Spleen (tissue), 11 donors: ENCODE measurements at regions not wholly inside any gene's neighbourhood (a gene's known extent, or its start where the extent isn't known, plus 50 kb on each side); places are given as distances from the start of the nearest gene placed in this dataset.
A peak's percentile ranks its signal among the peaks of the same experiment; 100 is the strongest.

ENCODE experiments used
- DNase-seq: peaks from one replicate; pipeline ENCODE4 v3.0.0-alpha.2; 2020
- H3K27ac ChIP-seq, 8 donors: fragments of 200-600 bp; sonication (generic) in 7 of 8; 1 replicate in 4 of 8; 2 replicates in 4 of 8; pipeline versions ENCODE4 v1.5.0 to v1.8.0; 2016 to 2021; ENCODE audit warnings: inconsistent platforms in 4 of 8, mild to moderate bottlenecking in 4 of 8, moderate library complexity in 1 of 8
- H3K27me3 ChIP-seq, 7 donors: fragments of 200-600 bp; sonication (generic) in 6 of 7; replicated peaks in 1 of 7; 1 replicate in 4 of 7; 2 replicates in 3 of 7; pipeline versions ENCODE4 v1.5.0 to v1.8.0; 2016 to 2021; ENCODE audit warnings: inconsistent platforms in 3 of 7, mild to moderate bottlenecking in 1 of 7
- H3K36me3 ChIP-seq, 6 donors: fragments of 200-600 bp; sonication (generic) in 5 of 6; 1 replicate in 4 of 6; 2 replicates in 2 of 6; pipeline versions ENCODE4 v1.5.0 to v1.8.0; 2016 to 2021; ENCODE audit warnings: inconsistent platforms in 2 of 6
- H3K4me1 ChIP-seq, 6 donors: fragments of 200-600 bp; sonication (generic) in 5 of 6; 1 replicate in 3 of 6; 2 replicates in 3 of 6; pipeline versions ENCODE4 v1.5.0 to v1.8.0; 2016 to 2021; ENCODE audit warnings: inconsistent platforms in 3 of 6
- H3K4me3 ChIP-seq, 8 donors: fragments of 200-600 bp; sonication (generic) in 7 of 8; 1 replicate in 4 of 8; 2 replicates in 4 of 8; pipeline versions ENCODE4 v1.5.0 to v1.8.0; 2016 to 2021; ENCODE audit warnings: inconsistent platforms in 4 of 8, mild to moderate bottlenecking in 4 of 8, moderate library complexity in 2 of 8
- H3K9me3 ChIP-seq, 8 donors: fragments of 200-600 bp; sonication (generic) in 7 of 8; 1 replicate in 4 of 8; 2 replicates in 4 of 8; pipeline versions ENCODE4 v1.5.0 to v1.8.0; 2016 to 2021; ENCODE audit warnings: inconsistent platforms in 4 of 8
- CTCF ChIP-seq, 11 experiments: fragments of 200-600 bp in 7 of 11; fragments of 450-650 bp in 4 of 11; sonication (generic) in 4 of 11; IDR thresholded peaks in 8 of 11; conservative IDR thresholded peaks in 3 of 11; 1 replicate in 7 of 11; 2 replicates in 4 of 11; pipeline versions ENCODE4 v1.4.0 to v1.8.0; 2016 to 2021; ENCODE audit warnings: antibody characterized with exemption in 11 of 11, inconsistent platforms in 4 of 11, mild to moderate bottlenecking in 1 of 11
- POLR2A ChIP-seq, 3 donors: fragments of 450-650 bp; IDR thresholded peaks; one replicate each; pipeline ENCODE4 v1.5.1; 2017; ENCODE audit warnings: antibody characterized with exemption in 3 of 3, mild to moderate bottlenecking in 1 of 3
- POLR2AphosphoS5 ChIP-seq, 3 donors: sonication (generic); formaldehyde crosslinking; IDR thresholded peaks; one replicate each; pipeline ENCODE4 v1.5.1; 2017; ENCODE audit warnings: antibody characterized with exemption in 3 of 3
- WGBS, 5 donors: extraction: QIAGEN DNeasy Blood & Tissue Kit in 3 of 5; methylation state at CpG; one replicate each; pipeline versions ENCODE4 v1.1.5 to v1.1.7; 2013 to 2018; 5-methylcytosine and 5-hydroxymethylcytosine counted together
- intact Hi-C: fragments of 100-400 bp; cut with DNase I; formaldehyde crosslinking; loops from one replicate; pipeline ENCODE4 v1.15.0; 2023; ENCODE audit warnings: low total_unique reads
- donor health status: healthy with polysubstance abuse.
- donor health status: DM: no; HTN: no; CAD: no; lungs with moderate emphysema.
- donor health status: DM: no; HTN: no; CAD: no.
- donor health status: Bipolar disorder and iron deficiency.
- donor health status: healthy.
- donor health status: DM: no; HTN: no; CAD: no.
- donor health status: DM: yes; HTN: yes; CAD: no.

GRCh38 chr2:236654496-236654895 lies 84.9 kb downstream of the ACKR3 start:
- peaks cover 0 to 36% (median 0%) of the 10 kb centered on the region in 7 donors for H3K27me3 ChIP-seq
- H3K4me1 ChIP-seq = no peaks in the 10 kb centered on the region
- WGBS, 5 donors = 53 to 75% (median 73%) methylated on average over 4 to 6 of the region's 6 CpGs
- no peak overlapping the region for H3K4me3 ChIP-seq
- H3K9me3 ChIP-seq = peaks cover 0 to 12% (median 9%) of the 10 kb centered on the region in 8 donors
- DNase-seq = no peak
- TF ChIP-seq POLR2AphosphoS5 (IDR thresholded peaks at IDR 0.05) (no peak), CTCF (IDR thresholded peaks at IDR 0.05 in 8 of 11, conservative IDR thresholded peaks at IDR 0.05 in 3 of 11) (no peak), POLR2A (IDR thresholded peaks at IDR 0.05) (no peak)
- intact Hi-C loops = no loop called here
- H3K27ac ChIP-seq = no peak overlapping the region
- no peaks in the 10 kb centered on the region for H3K36me3 ChIP-seq

- 67 to 93% (median 79%) methylated on average over 2 of the region's 2 CpGs for WGBS, 5 donors
- peaks cover 0 to 45% (median 0%) of the 10 kb centered on the region in 7 donors for H3K27me3 ChIP-seq
- H3K4me3 ChIP-seq = no peak overlapping the region
- no peaks in the 10 kb centered on the region for H3K36me3 ChIP-seq
- no peak for DNase-seq
- no peaks in the 10 kb centered on the region for H3K4me1 ChIP-seq
- H3K27ac ChIP-seq = no peak overlapping the region
- intact Hi-C loops = no loop called here
- H3K9me3 ChIP-seq = no peaks in the 10 kb centered on the region
- TF ChIP-seq POLR2A (IDR thresholded peaks at IDR 0.05) (no peak), CTCF (IDR thresholded peaks at IDR 0.05 in 8 of 11, conservative IDR thresholded peaks at IDR 0.05 in 3 of 11) (no peak), POLR2AphosphoS5 (IDR thresholded peaks at IDR 0.05) (no peak)
Observed at GRCh38 chr2:236656166-236656565, 86.5 kb downstream of the ACKR3 start.

- no peaks in the 10 kb centered on the region for H3K9me3 ChIP-seq
- H3K27me3 ChIP-seq = peaks cover 0 to 50% (median 0%) of the 10 kb centered on the region in 7 donors
- TF ChIP-seq CTCF (IDR thresholded peaks at IDR 0.05 in 8 of 11, conservative IDR thresholded peaks at IDR 0.05 in 3 of 11) (no peak), POLR2AphosphoS5 (IDR thresholded peaks at IDR 0.05) (no peak), POLR2A (IDR thresholded peaks at IDR 0.05) (no peak)
- 85 to 94% (median 91%) methylated on average over 2 of the region's 2 CpGs for WGBS, 5 donors
- no peak overlapping the region for H3K4me3 ChIP-seq
- intact Hi-C loops = no loop called here
- no peak overlapping the region for H3K27ac ChIP-seq
- peak; percentile 47 for DNase-seq
- no peaks in the 10 kb centered on the region for H3K4me1 ChIP-seq
- H3K36me3 ChIP-seq = no peaks in the 10 kb centered on the region
Observed at GRCh38 chr2:236656721-236657120, 87.1 kb downstream of the ACKR3 start.

GRCh38 chr2:236657215-236657614 lies 87.6 kb downstream of the ACKR3 start:
- WGBS, 5 donors = 87 to 93% (median 88%) methylated on average over 5 of the region's 5 CpGs
- Histone ChIP-seq H3K27ac (no peak overlapping the region), H3K9me3 (no peaks in the 10 kb centered on the region), H3K4me1 (no peaks in the 10 kb centered on the region), H3K4me3 (no peak overlapping the region), H3K36me3 (no peaks in the 10 kb centered on the region), H3K27me3 (peaks cover 0 to 55% (median under 1%) of the 10 kb centered on the region in 7 donors)
- intact Hi-C loops = no loop called here
- TF ChIP-seq POLR2AphosphoS5 (IDR thresholded peaks at IDR 0.05) (no peak), POLR2A (IDR thresholded peaks at IDR 0.05) (no peak), CTCF (IDR thresholded peaks at IDR 0.05 in 8 of 11, conservative IDR thresholded peaks at IDR 0.05 in 3 of 11) (no peak)
- DNase-seq = no peak
